Calu3 (cell line): ENCODE measurements at regions not wholly inside any gene's neighbourhood (a gene's known extent, or its start where the extent isn't known, plus 50 kb on each side); places are given as distances from the start of the nearest gene placed in this dataset.
A peak's percentile ranks its signal among the peaks of the same experiment; 100 is the strongest.

Source experiments
- BruUV-seq: library from RNA; stranded (reverse); fragments of 400-500 nt; replicated peaks from 2 replicates; lab custom pipeline; 2021; lab: Mats Ljungman, UMichigan
- CTCF ChIA-PET: fragments of 300-600 bp; sonication (Branson Sonifier 250); formaldehyde crosslinking; loops from one replicate; lab custom pipeline; 2022; ENCODE audit warnings: antibody characterized with exemption; lab: Charles Lee
- DNase-seq: peaks from one replicate; pipeline ENCODE4 v3.0.0; 2022
- H3K27ac Mint-ChIP-seq: one replicate; pipeline ENCODE4 v1.8.0; 2022; ENCODE audit warnings: mixed read lengths; ENCODE audit not compliant: unreplicated experiment
- H3K27me3 Mint-ChIP-seq: one replicate; pipeline ENCODE4 v1.8.0; 2022; ENCODE audit warnings: mixed read lengths; ENCODE audit not compliant: unreplicated experiment
- H3K36me3 Mint-ChIP-seq: one replicate; pipeline ENCODE4 v1.8.0; 2022; ENCODE audit warnings: mild to moderate bottlenecking, moderate library complexity, mixed read lengths; ENCODE audit not compliant: insufficient read depth, unreplicated experiment
- H3K4me1 Mint-ChIP-seq: one replicate; pipeline ENCODE4 v1.8.0; 2022; ENCODE audit warnings: mild to moderate bottlenecking, low read depth, mixed read lengths; ENCODE audit not compliant: unreplicated experiment
- H3K4me3 Mint-ChIP-seq: one replicate; pipeline ENCODE4 v1.8.0; 2022; ENCODE audit warnings: mild to moderate bottlenecking, low read depth, moderate library complexity, mixed read lengths; ENCODE audit not compliant: unreplicated experiment
- H3K9me3 Mint-ChIP-seq: one replicate; pipeline ENCODE4 v1.8.0; 2022; ENCODE audit warnings: low read depth, mixed read lengths; ENCODE audit not compliant: unreplicated experiment
- intact Hi-C: fragments of 100-400 bp; cut with micrococcal nuclease; formaldehyde crosslinking; loops from one replicate; pipeline ENCODE4 v1.10.0; 2022; ENCODE audit not compliant: unreplicated experiment
- TF ChIP-seq, protein P1 (sequence below): fragments of 200-600 bp; IDR thresholded peaks from one replicate; pipeline ENCODE4 v1.8.0; 2022; ENCODE audit warnings: antibody characterized with exemption; ENCODE audit not compliant: unreplicated experiment

DNA sequence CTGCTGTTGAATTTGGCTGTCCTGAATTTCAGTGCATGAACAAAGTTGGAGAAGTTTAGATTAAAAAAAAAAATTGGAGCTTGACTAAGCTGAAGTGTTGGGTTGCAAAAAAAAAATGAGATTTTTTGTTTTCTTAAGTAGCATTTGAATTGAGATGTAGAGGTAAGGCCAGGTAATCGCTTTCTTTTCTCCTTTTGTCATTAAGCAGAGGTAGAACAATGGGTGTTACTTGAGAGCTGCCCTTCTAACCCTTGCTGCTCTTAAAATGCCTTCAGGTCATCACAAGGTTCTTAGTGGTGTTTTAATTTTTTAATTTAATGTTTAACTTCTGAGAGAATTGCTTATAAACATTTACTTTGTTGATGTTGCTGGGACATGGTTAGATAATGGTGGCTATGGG, 84.1 kb upstream of the PRDM1 start:
- intact Hi-C loops: no loop called here
- Mint-ChIP-seq H3K27me3 (no peaks in the 10 kb centered on the region), H3K36me3 (no peaks in the 10 kb centered on the region), H3K27ac (no peak overlapping the region), H3K4me1 (no peaks in the 10 kb centered on the region), H3K9me3 (no peaks in the 10 kb centered on the region), H3K4me3 (no peak overlapping the region)
- BruUV-seq: no TSS peak
- DNase-seq: no peak
- CTCF ChIA-PET: interaction anchor here (0.6 to 0.7 kb wide), 3 partner anchors 8 to 502 kb away, joined by 3 to 4 read pairs (median 3); no protein-coding TSS in a partner anchor
- TF ChIP-seq, protein P1, sequence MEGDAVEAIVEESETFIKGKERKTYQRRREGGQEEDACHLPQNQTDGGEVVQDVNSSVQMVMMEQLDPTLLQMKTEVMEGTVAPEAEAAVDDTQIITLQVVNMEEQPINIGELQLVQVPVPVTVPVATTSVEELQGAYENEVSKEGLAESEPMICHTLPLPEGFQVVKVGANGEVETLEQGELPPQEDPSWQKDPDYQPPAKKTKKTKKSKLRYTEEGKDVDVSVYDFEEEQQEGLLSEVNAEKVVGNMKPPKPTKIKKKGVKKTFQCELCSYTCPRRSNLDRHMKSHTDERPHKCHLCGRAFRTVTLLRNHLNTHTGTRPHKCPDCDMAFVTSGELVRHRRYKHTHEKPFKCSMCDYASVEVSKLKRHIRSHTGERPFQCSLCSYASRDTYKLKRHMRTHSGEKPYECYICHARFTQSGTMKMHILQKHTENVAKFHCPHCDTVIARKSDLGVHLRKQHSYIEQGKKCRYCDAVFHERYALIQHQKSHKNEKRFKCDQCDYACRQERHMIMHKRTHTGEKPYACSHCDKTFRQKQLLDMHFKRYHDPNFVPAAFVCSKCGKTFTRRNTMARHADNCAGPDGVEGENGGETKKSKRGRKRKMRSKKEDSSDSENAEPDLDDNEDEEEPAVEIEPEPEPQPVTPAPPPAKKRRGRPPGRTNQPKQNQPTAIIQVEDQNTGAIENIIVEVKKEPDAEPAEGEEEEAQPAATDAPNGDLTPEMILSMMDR: no peak

DNA sequence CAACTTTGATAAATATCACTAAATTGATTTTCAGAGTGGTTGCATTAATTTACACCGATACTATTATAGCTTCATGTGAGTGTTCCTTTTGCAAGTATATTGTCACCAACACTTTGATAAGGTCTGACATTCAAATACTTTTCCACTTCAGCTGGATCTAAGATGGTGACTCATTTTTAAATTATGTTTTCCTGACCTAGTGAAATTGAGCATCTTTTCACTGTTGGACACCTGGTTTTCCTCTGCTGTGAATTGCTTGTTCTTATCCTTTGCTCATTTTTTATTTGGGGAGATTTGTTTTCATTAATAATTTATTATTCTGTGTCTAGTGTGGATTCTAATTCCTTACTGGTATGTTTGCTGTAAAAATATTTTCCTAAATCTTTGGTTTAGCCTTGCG, 85.2 kb upstream of the PRDM1 start:
- intact Hi-C loops: no loop called here
- no peaks in the 10 kb centered on the region for H3K4me1 Mint-ChIP-seq
- TF ChIP-seq, protein P1: no peak

DNA sequence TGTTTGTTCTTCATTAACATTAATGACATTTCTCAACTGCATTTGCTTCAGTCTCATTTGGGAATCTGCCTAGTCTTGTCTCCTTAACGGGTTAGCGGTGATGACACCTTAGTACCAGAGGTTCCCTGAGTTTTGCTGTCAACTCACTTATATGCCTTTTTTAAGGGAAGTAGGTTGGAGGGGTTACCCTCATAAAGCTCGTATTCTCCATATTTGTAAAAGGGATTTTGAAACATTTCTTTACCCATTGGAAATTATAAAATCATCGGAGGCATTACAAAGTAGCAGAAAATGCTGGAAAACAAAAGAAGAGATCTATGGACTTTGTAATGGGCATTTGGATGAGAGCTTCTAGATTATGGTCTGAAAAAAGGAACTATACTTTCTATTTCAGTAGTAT, 88.7 kb upstream of the PRDM1 start:
- H3K27me3 Mint-ChIP-seq: peaks cover 29% of the 10 kb centered on the region
- CTCF ChIA-PET: interaction anchor here (0.6 kb wide), 1 partner anchor 20 kb away, joined by 3 read pairs; no protein-coding TSS in a partner anchor
- no peak overlapping the region for H3K4me3 Mint-ChIP-seq
- TF ChIP-seq, protein P1: no peak
- H3K9me3 Mint-ChIP-seq: no peaks in the 10 kb centered on the region
- DNase-seq: no peak
- H3K27ac Mint-ChIP-seq: no peak overlapping the region
- BruUV-seq: no TSS peak
- intact Hi-C loops: no loop called here
- no peaks in the 10 kb centered on the region for H3K4me1 Mint-ChIP-seq
- H3K36me3 Mint-ChIP-seq: peaks cover 25% of the 10 kb centered on the region

More for the DNA sequence above, 85.2 kb upstream of the PRDM1 start:
- DNase-seq: no peak
- no peak overlapping the region for H3K4me3 Mint-ChIP-seq
- no peaks in the 10 kb centered on the region for H3K9me3 Mint-ChIP-seq
- CTCF ChIA-PET: no interaction called here
- no peak overlapping the region for H3K27ac Mint-ChIP-seq
- no TSS peak for BruUV-seq
- H3K27me3 Mint-ChIP-seq: no peaks in the 10 kb centered on the region
- H3K36me3 Mint-ChIP-seq: no peaks in the 10 kb centered on the region

GRCh38 chr6:105995391-105995865, 90.7 kb upstream of the PRDM1 start:
- H3K9me3 Mint-ChIP-seq: no peaks in the 10 kb centered on the region

More at GRCh38 chr6:105995391-105995865, 90.7 kb upstream of the PRDM1 start:
- TF ChIP-seq, protein P1: no peak
- peak overlapping the region; percentile 81 for H3K4me3 Mint-ChIP-seq
- CTCF ChIA-PET: interaction anchor here (0.6 kb wide), 1 partner anchor 570 kb away, joined by 3 read pairs; no protein-coding TSS in a partner anchor
- no peak for DNase-seq
- peaks cover 34% of the 10 kb centered on the region for H3K36me3 Mint-ChIP-seq
- peaks cover 35% of the 10 kb centered on the region for H3K27me3 Mint-ChIP-seq
- no TSS peak for BruUV-seq
- intact Hi-C loops: no loop called here
- H3K27ac Mint-ChIP-seq: no peak overlapping the region
- no peaks in the 10 kb centered on the region for H3K4me1 Mint-ChIP-seq
